Skin epidermis (tissue), 12 donors: ENCODE measurements at regions not wholly inside any gene's neighbourhood (a gene's known extent, or its start where the extent isn't known, plus 50 kb on each side); places are given as distances from the start of the nearest gene placed in this dataset.
"Not testable (repeated sequence)": the region's sequence is repeated elsewhere in the genome, so short reads cannot be mapped to it uniquely, and the experiment has no call there.

Source experiments
- H3K27ac ChIP-seq, 21 experiments: fragments of 200-600 bp; sonication (generic) in 11 of 21; one replicate each; pipeline ENCODE4 v1.5.0; 2020; ENCODE audit warnings: mild to moderate bottlenecking in 3 of 21, inconsistent platforms in 2 of 21, moderate library complexity in 2 of 21
- H3K4me3 ChIP-seq, 7 experiments: fragments of 200-600 bp; sonication (generic) in 2 of 7; one replicate each; pipeline ENCODE4 v1.5.0; 2020; ENCODE audit warnings: inconsistent platforms in 2 of 7, mild to moderate bottlenecking in 2 of 7, moderate library complexity in 1 of 7

GRCh38 chr7:84883570-84883969, 303.3 kb downstream of the SEMA3D start:
- not testable (repeated sequence) for H3K4me3 ChIP-seq, H3K27ac ChIP-seq

- H3K27ac ChIP-seq, H3K4me3 ChIP-seq: not testable (repeated sequence)
Observed at GRCh38 chr7:84880326-84880997, 306.4 kb downstream of the SEMA3D start.

GRCh38 chr7:84879570-84880325, 307.1 kb downstream of the SEMA3D start:
- Histone ChIP-seq H3K4me3 (no peak overlapping the region), H3K27ac (no peak overlapping the region)

GRCh38 chr7:84877943-84878570, 308.8 kb downstream of the SEMA3D start:
- no peak overlapping the region for H3K27ac ChIP-seq

GRCh38 chr7:84876061-84876821, 310.6 kb downstream of the SEMA3D start:
- H3K27ac ChIP-seq, result no peak overlapping the region

More at GRCh38 chr7:84877943-84878570, 308.8 kb downstream of the SEMA3D start:
- H3K4me3 ChIP-seq, result no peak overlapping the region

GRCh38 chr7:84865560-84865959, 321.3 kb downstream of the SEMA3D start:
- Histone ChIP-seq H3K27ac (no peak overlapping the region), H3K4me3 (no peak overlapping the region)

More at GRCh38 chr7:84876061-84876821, 310.6 kb downstream of the SEMA3D start:
- H3K4me3 ChIP-seq, result no peak overlapping the region

- Histone ChIP-seq H3K27ac (no peak overlapping the region), H3K4me3 (no peak overlapping the region)
Observed at GRCh38 chr7:84857336-84857735, 329.5 kb downstream of the SEMA3D start.

GRCh38 chr7:84855758-84856157, 331.1 kb downstream of the SEMA3D start:
- H3K27ac ChIP-seq, result no peak overlapping the region
- H3K4me3 ChIP-seq, result no peak overlapping the region

GRCh38 chr7:84848974-84849372, 337.9 kb downstream of the SEMA3D start:
- not testable (repeated sequence) for H3K27ac ChIP-seq, H3K4me3 ChIP-seq

GRCh38 chr7:84848219-84848973, 338.5 kb downstream of the SEMA3D start:
- Histone ChIP-seq H3K27ac (no peak overlapping the region), H3K4me3 (no peak overlapping the region)

GRCh38 chr7:84847790-84848189, 339.1 kb downstream of the SEMA3D start:
- Histone ChIP-seq H3K4me3 (no peak overlapping the region), H3K27ac (no peak overlapping the region)

GRCh38 chr7:84847038-84847437, 339.8 kb downstream of the SEMA3D start:
- no peak overlapping the region for H3K4me3 ChIP-seq
- H3K27ac ChIP-seq, result no peak overlapping the region

GRCh38 chr7:84845971-84846370, 340.9 kb downstream of the SEMA3D start:
- H3K27ac ChIP-seq, result no peak overlapping the region
- no peak overlapping the region for H3K4me3 ChIP-seq

GRCh38 chr7:84844771-84845170, 342.1 kb downstream of the SEMA3D start:
- H3K27ac ChIP-seq, result no peak overlapping the region
- H3K4me3 ChIP-seq, result no peak overlapping the region

- Histone ChIP-seq H3K4me3 (no peak overlapping the region), H3K27ac (no peak overlapping the region)
Observed at GRCh38 chr7:84841809-84842208, 345.0 kb downstream of the SEMA3D start.

GRCh38 chr7:84838857-84839256, 348.0 kb downstream of the SEMA3D start:
- Histone ChIP-seq H3K27ac (no peak overlapping the region), H3K4me3 (no peak overlapping the region)

GRCh38 chr7:84837405-84837804, 349.5 kb downstream of the SEMA3D start:
- H3K27ac ChIP-seq, result no peak overlapping the region
- no peak overlapping the region for H3K4me3 ChIP-seq

GRCh38 chr7:84829719-84830118, 357.1 kb downstream of the SEMA3D start:
- no peak overlapping the region for H3K4me3 ChIP-seq
- H3K27ac ChIP-seq, result no peak overlapping the region

- H3K4me3 ChIP-seq, result no peak overlapping the region
- H3K27ac ChIP-seq, result no peak overlapping the region
Observed at GRCh38 chr7:84824057-84824651, 362.7 kb downstream of the SEMA3D start.
